GM12892 (cell line): ENCODE measurements at regions not wholly inside any gene's neighbourhood (a gene's known extent, or its start where the extent isn't known, plus 50 kb on each side); places are given as distances from the start of the nearest gene placed in this dataset.

Source experiments
- POLR2A ChIP-seq: IDR thresholded peaks from 2 replicates; pipeline ENCODE4 v1.6.1; 2011; ENCODE audit warnings: low read depth, low read length, control low read depth
- POLR2AphosphoS5 ChIP-seq: IDR thresholded peaks from 2 replicates; pipeline ENCODE4 v1.6.1; 2011; ENCODE audit warnings: low read depth, low read length, control low read depth
- TAF1 ChIP-seq: IDR thresholded peaks from 2 replicates; pipeline ENCODE4 v1.6.1; 2011; ENCODE audit warnings: low read depth, mild to moderate bottlenecking, control low read depth, low read length, borderline replicate concordance

- no peak for TF ChIP-seq POLR2A
- TF ChIP-seq POLR2AphosphoS5 = no peak
- TF ChIP-seq TAF1 = no peak
Observed at GRCh38 chr12:31818623-31819268, 89.9 kb upstream of the AMN1 start.
